Keratinocyte (primary cell): ENCODE measurements at regions not wholly inside any gene's neighbourhood (a gene's known extent, or its start where the extent isn't known, plus 50 kb on each side); places are given as distances from the start of the nearest gene placed in this dataset.

ENCODE experiments used
- DNase-seq: peaks from one replicate; pipeline ENCODE4 v3.0.0-alpha.2; 2011; ENCODE audit warnings: low read depth, missing footprints, low spot score
- FAIRE-seq: peaks from 2 replicates; lab custom pipeline; 2011; peaks lifted over from hg19 to GRCh38; lab: Jason Lieb, UNC
- H2AFZ ChIP-seq: 2 replicates; pipeline ENCODE4 v1.6.0; 2012; ENCODE audit warnings: low read length, control low read depth, inconsistent platforms; ENCODE audit not compliant: control insufficient read depth
- H3K27ac ChIP-seq: 2 replicates; pipeline ENCODE4 v1.5.1; 2011; ENCODE audit warnings: low read length; ENCODE audit not compliant: control insufficient read depth, insufficient read depth
- H3K27me3 ChIP-seq: 3 replicates; pipeline ENCODE4 v1.6.0; 2011; ENCODE audit warnings: low read length; ENCODE audit not compliant: control insufficient read depth, insufficient read depth; ENCODE audit errors: extremely low read depth
- H3K36me3 ChIP-seq, 2 experiments: 2 replicates in 1 of 2; 3 replicates in 1 of 2; pipeline ENCODE4 v1.5.1; 2011; ENCODE audit warnings: low read length in 2 of 2, mild to moderate bottlenecking in 1 of 2; ENCODE audit not compliant: control insufficient read depth in 2 of 2, insufficient read depth in 2 of 2; ENCODE audit errors: extremely low read depth in 1 of 2
- H3K4me1 ChIP-seq: 3 replicates; pipeline ENCODE4 v1.5.1; 2011; ENCODE audit warnings: low read length; ENCODE audit not compliant: control insufficient read depth, insufficient read depth; ENCODE audit errors: extremely low read depth
- H3K4me2 ChIP-seq: 3 replicates; pipeline ENCODE4 v1.6.0; 2011; ENCODE audit warnings: low read depth, low read length; ENCODE audit not compliant: control insufficient read depth, insufficient read depth; ENCODE audit errors: extremely low read depth
- H3K4me3 ChIP-seq, 3 experiments: fragments of 200-600 bp in 1 of 3; sonication (generic) in 1 of 3; 2 replicates in 2 of 3; 3 replicates in 1 of 3; pipeline ENCODE4 v1.5.1; 2011 to 2016; ENCODE audit warnings: low read length in 3 of 3, mild to moderate bottlenecking in 3 of 3, control low read depth in 2 of 3, inconsistent platforms in 1 of 3, low read depth in 1 of 3, mixed read lengths in 1 of 3, mixed run types in 1 of 3, moderate library complexity in 1 of 3; ENCODE audit not compliant: control insufficient read depth in 2 of 3, insufficient read depth in 2 of 3; ENCODE audit errors: extremely low read depth in 1 of 3
- H3K79me2 ChIP-seq: 2 replicates; pipeline ENCODE4 v1.6.0; 2012; ENCODE audit warnings: low read length; ENCODE audit not compliant: control insufficient read depth, insufficient read depth
- H3K9ac ChIP-seq: 3 replicates; pipeline ENCODE4 v1.6.0; 2011; ENCODE audit warnings: low read length; ENCODE audit not compliant: control insufficient read depth, insufficient read depth; ENCODE audit errors: extremely low read depth
- H3K9me1 ChIP-seq: 3 replicates; pipeline ENCODE4 v1.6.0; 2011; ENCODE audit warnings: low read length; ENCODE audit not compliant: control insufficient read depth, insufficient read depth; ENCODE audit errors: extremely low read depth
- H3K9me3 ChIP-seq: 2 replicates; pipeline ENCODE4 v1.5.1; 2012; ENCODE audit warnings: low read depth, low read length; ENCODE audit not compliant: control insufficient read depth
- H4K20me1 ChIP-seq: 3 replicates; pipeline ENCODE4 v1.6.0; 2011; ENCODE audit warnings: low read length; ENCODE audit not compliant: control insufficient read depth, insufficient read depth; ENCODE audit errors: extremely low read depth
- EZH2 ChIP-seq: IDR thresholded peaks from one replicate; pipeline ENCODE4 v1.6.1; 2012; ENCODE audit warnings: inconsistent platforms, mild to moderate bottlenecking, low read length, moderate library complexity
- dilution Hi-C: fragments of 300-500 bp; cut with MboI; formaldehyde crosslinking; loops from one replicate; pipeline ENCODE4 v1.7.0; 2020; ENCODE audit warnings: low sequenced_read_pairs; ENCODE audit not compliant: extremely low pct_ligation_motif_present
- TF ChIP-seq, protein P1 (sequence below), 3 experiments: IDR thresholded peaks in 1 of 3; conservative IDR thresholded peaks in 1 of 3; optimal IDR thresholded peaks in 1 of 3; 2 replicates in 2 of 3; 3 replicates in 1 of 3; pipeline versions ENCODE3 to v1.5.1; 2011; ENCODE audit warnings: low read length in 3 of 3, mild to moderate bottlenecking in 3 of 3, moderate library complexity in 2 of 3, control low read depth in 1 of 3, inconsistent platforms in 1 of 3; ENCODE audit not compliant: insufficient read depth in 2 of 3; ENCODE audit errors: extremely low read depth in 1 of 3

DNA sequence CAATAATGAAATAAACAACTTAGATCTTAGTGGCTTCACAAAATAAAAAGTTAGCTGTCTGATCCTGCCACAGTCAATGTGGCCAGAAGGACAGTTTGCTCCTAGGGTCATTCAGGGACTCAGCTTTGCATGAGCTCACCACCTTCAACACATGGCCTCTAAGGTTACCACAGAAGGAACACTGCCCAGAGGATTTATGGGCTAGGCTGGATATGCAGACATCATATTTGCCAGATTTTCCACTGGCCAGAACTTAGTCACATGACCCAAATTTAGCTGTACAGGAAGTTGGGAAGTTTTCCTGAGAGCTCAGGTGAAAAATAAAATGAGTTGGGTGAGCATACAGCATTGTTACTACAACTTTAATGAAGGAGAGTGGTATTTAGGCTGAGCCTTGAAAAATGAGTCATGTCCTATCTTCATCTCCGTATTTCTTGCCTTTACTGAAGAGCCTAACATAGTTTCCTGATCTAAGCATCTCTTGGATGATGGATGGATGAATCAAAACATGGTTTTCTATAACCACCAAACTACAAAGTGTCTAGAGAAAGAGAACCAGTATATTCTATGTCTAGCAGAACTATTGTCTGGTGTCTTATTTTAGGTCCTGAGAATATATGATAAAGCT lies 54.9 kb upstream of the TMEM108 start:
- no peak overlapping the region for H2AFZ ChIP-seq
- no peaks in the 10 kb centered on the region for H4K20me1 ChIP-seq
- dilution Hi-C loops, result no loop called here
- H3K4me3 ChIP-seq, result no peak overlapping the region
- H3K9me1 ChIP-seq, result no peaks in the 10 kb centered on the region
- no peaks in the 10 kb centered on the region for H3K36me3 ChIP-seq
- no peaks in the 10 kb centered on the region for H3K79me2 ChIP-seq
- no peaks in the 10 kb centered on the region for H3K9me3 ChIP-seq
- no peaks in the 10 kb centered on the region for H3K4me1 ChIP-seq
- DNase-seq (no peak), FAIRE-seq (no peak)
- H3K27ac ChIP-seq, result no peak overlapping the region
- no peaks in the 10 kb centered on the region for H3K27me3 ChIP-seq
- H3K9ac ChIP-seq, result no peak overlapping the region
- no peak for TF ChIP-seq EZH2
- TF ChIP-seq, protein P1, sequence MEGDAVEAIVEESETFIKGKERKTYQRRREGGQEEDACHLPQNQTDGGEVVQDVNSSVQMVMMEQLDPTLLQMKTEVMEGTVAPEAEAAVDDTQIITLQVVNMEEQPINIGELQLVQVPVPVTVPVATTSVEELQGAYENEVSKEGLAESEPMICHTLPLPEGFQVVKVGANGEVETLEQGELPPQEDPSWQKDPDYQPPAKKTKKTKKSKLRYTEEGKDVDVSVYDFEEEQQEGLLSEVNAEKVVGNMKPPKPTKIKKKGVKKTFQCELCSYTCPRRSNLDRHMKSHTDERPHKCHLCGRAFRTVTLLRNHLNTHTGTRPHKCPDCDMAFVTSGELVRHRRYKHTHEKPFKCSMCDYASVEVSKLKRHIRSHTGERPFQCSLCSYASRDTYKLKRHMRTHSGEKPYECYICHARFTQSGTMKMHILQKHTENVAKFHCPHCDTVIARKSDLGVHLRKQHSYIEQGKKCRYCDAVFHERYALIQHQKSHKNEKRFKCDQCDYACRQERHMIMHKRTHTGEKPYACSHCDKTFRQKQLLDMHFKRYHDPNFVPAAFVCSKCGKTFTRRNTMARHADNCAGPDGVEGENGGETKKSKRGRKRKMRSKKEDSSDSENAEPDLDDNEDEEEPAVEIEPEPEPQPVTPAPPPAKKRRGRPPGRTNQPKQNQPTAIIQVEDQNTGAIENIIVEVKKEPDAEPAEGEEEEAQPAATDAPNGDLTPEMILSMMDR (optimal IDR thresholded peaks at IDR 0.05 in 1 of 3, IDR thresholded peaks at IDR 0.05 in 1 of 3, conservative IDR thresholded peaks at IDR 0.05 in 1 of 3; ENCODE audit: extremely low read depth in 1 of 3, insufficient read depth in 2 of 3, low read length in 3 of 3), result no peak
- H3K4me2 ChIP-seq, result no peak overlapping the region

DNA sequence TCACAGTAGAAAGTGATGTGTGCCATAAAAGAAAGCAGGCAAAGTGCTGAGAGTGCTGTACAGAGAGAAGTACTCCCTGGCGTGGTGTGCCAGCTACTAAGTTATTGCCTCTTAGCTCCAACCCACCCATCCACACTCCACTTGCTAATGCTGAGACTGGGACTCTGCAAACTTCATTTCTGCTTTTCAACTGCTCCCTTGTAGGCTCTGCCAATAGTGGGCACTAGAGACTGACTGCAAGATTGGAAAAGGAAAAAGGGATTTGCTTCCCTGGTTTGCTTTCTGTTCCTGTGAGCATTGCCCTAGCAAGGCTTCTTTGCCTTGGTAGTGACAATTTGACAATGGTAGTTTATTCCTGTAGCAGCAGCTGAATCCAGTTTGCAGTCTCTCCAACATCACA lies 56.5 kb upstream of the TMEM108 start:
- TF ChIP-seq EZH2, result no peak
- TF ChIP-seq, protein P1 (optimal IDR thresholded peaks at IDR 0.05 in 1 of 3, IDR thresholded peaks at IDR 0.05 in 1 of 3, conservative IDR thresholded peaks at IDR 0.05 in 1 of 3; ENCODE audit: extremely low read depth in 1 of 3, insufficient read depth in 2 of 3, low read length in 3 of 3), result no peak
- H2AFZ ChIP-seq, result no peak overlapping the region
- H3K4me1 ChIP-seq, result no peaks in the 10 kb centered on the region
- H3K9me3 ChIP-seq, result no peaks in the 10 kb centered on the region
- H3K9ac ChIP-seq, result no peak overlapping the region
- DNase-seq (no peak), FAIRE-seq (no peak)
- no peak overlapping the region for H3K27ac ChIP-seq
- H3K79me2 ChIP-seq, result no peaks in the 10 kb centered on the region
- no peak overlapping the region for H3K4me2 ChIP-seq
- no peaks in the 10 kb centered on the region for H3K36me3 ChIP-seq
- H3K9me1 ChIP-seq, result no peaks in the 10 kb centered on the region
- no peaks in the 10 kb centered on the region for H4K20me1 ChIP-seq
- dilution Hi-C loops, result no loop called here
- no peaks in the 10 kb centered on the region for H3K27me3 ChIP-seq
- no peak overlapping the region for H3K4me3 ChIP-seq
